ENCODE measurements at regions not wholly inside any gene's neighbourhood (a gene's known extent, or its start where the extent isn't known, plus 50 kb on each side); places are given as distances from the start of the nearest gene placed in this dataset.

DNA sequence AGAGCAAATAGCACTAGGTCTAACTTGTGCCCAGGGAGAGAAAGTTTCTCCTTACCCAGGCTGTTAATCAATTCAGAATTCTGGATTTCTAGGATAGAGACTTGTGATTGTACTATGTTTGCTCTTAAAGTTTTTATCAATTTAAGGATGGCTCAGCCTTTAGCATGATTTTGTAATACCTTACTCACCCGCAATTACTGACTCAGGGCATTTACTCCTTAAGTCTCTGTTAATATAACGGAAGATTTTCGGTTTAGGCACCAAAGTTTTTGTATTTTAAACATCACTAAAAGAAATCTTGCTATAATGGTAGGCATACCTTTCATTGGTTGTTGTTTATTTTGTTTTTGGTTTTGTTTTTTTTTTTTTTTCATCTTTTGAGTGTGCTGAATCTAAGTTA lies 358.2 kb downstream of the RBM43 start:
- Histone ChIP-seq H3K4me2 (no peak overlapping the region), H3K9me3 (ENCODE audit: insufficient read depth, low read depth) (no peaks in the 10 kb centered on the region), H2AFZ (no peak overlapping the region), H3K36me3 (ENCODE audit: low read depth) (no peaks in the 10 kb centered on the region), H3K9me2 (ENCODE audit: insufficient read depth) (no peaks in the 10 kb centered on the region), H3K4me1 (replicated peaks; ENCODE audit: insufficient read depth) (no peaks in the 10 kb centered on the region), H3K27ac (no peak overlapping the region), H3K27me3 (ENCODE audit: insufficient read depth, low read depth) (no peaks in the 10 kb centered on the region), H3F3A (ENCODE audit: insufficient read depth, low read depth) (no peaks in the 10 kb centered on the region), H4K20me1 (ENCODE audit: insufficient read depth) (no peaks in the 10 kb centered on the region), H3K79me2 (ENCODE audit: low read depth) (no peaks in the 10 kb centered on the region), H3K4me3 (no peak overlapping the region)
- ChIA-PET CTCF (no interaction called here), POLR2A (ENCODE audit: unreplicated experiment) (no interaction called here)
- TF ChIP-seq, protein P1, sequence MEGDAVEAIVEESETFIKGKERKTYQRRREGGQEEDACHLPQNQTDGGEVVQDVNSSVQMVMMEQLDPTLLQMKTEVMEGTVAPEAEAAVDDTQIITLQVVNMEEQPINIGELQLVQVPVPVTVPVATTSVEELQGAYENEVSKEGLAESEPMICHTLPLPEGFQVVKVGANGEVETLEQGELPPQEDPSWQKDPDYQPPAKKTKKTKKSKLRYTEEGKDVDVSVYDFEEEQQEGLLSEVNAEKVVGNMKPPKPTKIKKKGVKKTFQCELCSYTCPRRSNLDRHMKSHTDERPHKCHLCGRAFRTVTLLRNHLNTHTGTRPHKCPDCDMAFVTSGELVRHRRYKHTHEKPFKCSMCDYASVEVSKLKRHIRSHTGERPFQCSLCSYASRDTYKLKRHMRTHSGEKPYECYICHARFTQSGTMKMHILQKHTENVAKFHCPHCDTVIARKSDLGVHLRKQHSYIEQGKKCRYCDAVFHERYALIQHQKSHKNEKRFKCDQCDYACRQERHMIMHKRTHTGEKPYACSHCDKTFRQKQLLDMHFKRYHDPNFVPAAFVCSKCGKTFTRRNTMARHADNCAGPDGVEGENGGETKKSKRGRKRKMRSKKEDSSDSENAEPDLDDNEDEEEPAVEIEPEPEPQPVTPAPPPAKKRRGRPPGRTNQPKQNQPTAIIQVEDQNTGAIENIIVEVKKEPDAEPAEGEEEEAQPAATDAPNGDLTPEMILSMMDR (conservative IDR thresholded peaks at IDR 0.05) = no peak
- no peak for TF ChIP-seq EZH2 (IDR thresholded peaks at IDR 0.05; ENCODE audit: low read depth)
- DNase-seq = no peak
- no TSS peak for BruUV-seq (replicated peaks)
- intact Hi-C loops (cut with micrococcal nuclease; ENCODE audit: unreplicated experiment) = no loop called here

DNA sequence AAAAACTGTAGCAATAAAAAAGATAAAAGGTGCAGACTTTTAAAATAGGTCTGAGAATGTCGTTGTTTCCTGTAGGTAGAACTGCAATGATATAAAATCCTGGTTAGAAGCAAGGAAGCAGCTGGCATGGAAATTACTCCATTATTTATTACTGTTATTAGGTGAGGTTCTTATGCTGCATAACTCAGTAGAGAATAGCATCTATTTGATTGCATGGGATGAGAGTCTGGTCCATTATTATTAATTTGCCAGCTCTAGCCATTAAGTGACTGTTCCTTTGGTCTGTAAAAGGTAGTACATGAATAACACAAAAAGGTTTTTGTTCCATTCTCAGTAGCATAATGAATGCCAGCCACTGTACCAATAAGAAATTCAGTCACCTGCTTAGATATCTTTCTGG lies 358.6 kb downstream of the RBM43 start:
- no peaks in the 10 kb centered on the region for H3K9me2 ChIP-seq (ENCODE audit: insufficient read depth)
- no peak overlapping the region for H3K4me2 ChIP-seq
- H3K36me3 ChIP-seq (ENCODE audit: low read depth) = no peaks in the 10 kb centered on the region
- no peaks in the 10 kb centered on the region for H4K20me1 ChIP-seq (ENCODE audit: insufficient read depth)
- TF ChIP-seq, protein P1 (conservative IDR thresholded peaks at IDR 0.05) = no peak
- no peak for TF ChIP-seq EZH2 (IDR thresholded peaks at IDR 0.05; ENCODE audit: low read depth)
- H3K9me3 ChIP-seq (ENCODE audit: insufficient read depth, low read depth) = no peaks in the 10 kb centered on the region
- BruUV-seq (replicated peaks) = no TSS peak
- H3K4me1 ChIP-seq (replicated peaks; ENCODE audit: insufficient read depth) = no peaks in the 10 kb centered on the region
- no peaks in the 10 kb centered on the region for H3K79me2 ChIP-seq (ENCODE audit: low read depth)
- DNase-seq = no peak
- no peak overlapping the region for H3K4me3 ChIP-seq
- ChIA-PET CTCF (no interaction called here), POLR2A (ENCODE audit: unreplicated experiment) (no interaction called here)
- intact Hi-C loops (cut with micrococcal nuclease; ENCODE audit: unreplicated experiment) = no loop called here
- no peak overlapping the region for H2AFZ ChIP-seq
- H3K27ac ChIP-seq = no peak overlapping the region
- no peaks in the 10 kb centered on the region for H3F3A ChIP-seq (ENCODE audit: insufficient read depth, low read depth)
- H3K27me3 ChIP-seq (ENCODE audit: insufficient read depth, low read depth) = no peaks in the 10 kb centered on the region

DNA sequence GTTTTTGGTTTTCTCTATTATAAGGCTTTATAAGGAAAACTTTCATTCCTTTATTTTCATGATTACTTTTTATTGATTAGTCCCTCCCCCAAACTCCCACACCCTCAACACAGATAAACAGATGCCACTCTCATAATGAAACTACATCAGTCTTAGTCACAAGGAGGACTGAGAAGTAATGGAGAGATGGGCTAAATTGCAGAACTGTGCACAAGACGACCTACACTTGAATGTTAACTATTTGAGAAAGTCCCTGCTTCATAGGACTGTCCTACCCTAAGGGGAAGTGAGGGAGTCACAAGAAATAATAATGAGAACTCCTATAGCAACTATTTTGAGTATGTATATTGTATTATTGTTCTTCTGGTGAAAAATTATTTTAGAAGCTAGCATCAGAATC lies 360.8 kb downstream of the RBM43 start:
- Histone ChIP-seq H3K4me3 (no peak overlapping the region), H3K9me2 (ENCODE audit: insufficient read depth) (no peaks in the 10 kb centered on the region), H3K4me2 (no peak overlapping the region), H3K27ac (no peak overlapping the region), H3K79me2 (ENCODE audit: low read depth) (no peaks in the 10 kb centered on the region), H4K20me1 (ENCODE audit: insufficient read depth) (no peaks in the 10 kb centered on the region), H3F3A (ENCODE audit: insufficient read depth, low read depth) (no peaks in the 10 kb centered on the region), H3K27me3 (ENCODE audit: insufficient read depth, low read depth) (no peaks in the 10 kb centered on the region), H3K9me3 (ENCODE audit: insufficient read depth, low read depth) (no peaks in the 10 kb centered on the region), H3K4me1 (replicated peaks; ENCODE audit: insufficient read depth) (no peaks in the 10 kb centered on the region), H2AFZ (no peak overlapping the region), H3K36me3 (ENCODE audit: low read depth) (no peaks in the 10 kb centered on the region)
- no peak for TF ChIP-seq EZH2 (IDR thresholded peaks at IDR 0.05; ENCODE audit: low read depth)
- TF ChIP-seq, protein P1 (conservative IDR thresholded peaks at IDR 0.05) = no peak
- intact Hi-C loops (cut with micrococcal nuclease; ENCODE audit: unreplicated experiment) = no loop called here
- no peak for DNase-seq
- POLR2A ChIA-PET (ENCODE audit: unreplicated experiment) = interaction anchor here (0.6 kb wide), 1 partner anchor 279 kb away, joined by 6 read pairs; no protein-coding TSS in a partner anchor
- CTCF ChIA-PET = no interaction called here
- no TSS peak for BruUV-seq (replicated peaks)

All from PC-9 (cell line).